Stomach (tissue), 8 donors: ENCODE measurements at regions not wholly inside any gene's neighbourhood (a gene's known extent, or its start where the extent isn't known, plus 50 kb on each side); places are given as distances from the start of the nearest gene placed in this dataset.

Source experiments
- DNase-seq, 2 donors: peaks; one replicate each; pipeline versions ENCODE4 v3.0.0 to v3.0.0-alpha.2; 2013 to 2019
- H3K27ac ChIP-seq, 5 donors: fragments of 200-600 bp in 4 of 5; sonication (generic) in 4 of 5; one replicate each; pipeline ENCODE4 v1.5.1; 2013 to 2019; ENCODE audit warnings: mild to moderate bottlenecking in 1 of 5, moderate library complexity in 1 of 5
- H3K27me3 ChIP-seq, 3 donors: fragments of 200-600 bp; sonication (generic); one replicate each; pipeline ENCODE4 v1.5.1; 2017 to 2019; ENCODE audit warnings: mixed run types in 1 of 3
- H3K36me3 ChIP-seq, 4 donors: fragments of 200-600 bp; sonication (generic); 1 replicate in 3 of 4; 2 replicates in 1 of 4; pipeline ENCODE4 v1.5.1; 2016 to 2019
- H3K4me1 ChIP-seq, 4 donors: fragments of 200-600 bp; sonication (generic); one replicate each; pipeline ENCODE4 v1.5.1; 2016 to 2019
- H3K4me3 ChIP-seq, 4 donors: fragments of 200-600 bp; sonication (generic) in 3 of 4; one replicate each; pipeline ENCODE4 v1.5.1; 2016 to 2019; ENCODE audit warnings: mild to moderate bottlenecking in 1 of 4
- H3K9me3 ChIP-seq, 4 donors: fragments of 200-600 bp; sonication (generic); one replicate each; pipeline ENCODE4 v1.5.1; 2016 to 2019
- CTCF ChIP-seq, 7 experiments: fragments of 450-650 bp in 4 of 7; fragments of 200-600 bp in 3 of 7; sonication (generic) in 3 of 7; IDR thresholded peaks; one replicate each; pipeline ENCODE4 v1.5.1; 2016 to 2019; ENCODE audit warnings: antibody characterized with exemption in 7 of 7, control low read depth in 2 of 7, mild to moderate bottlenecking in 1 of 7
- EP300 ChIP-seq: sonication (generic); formaldehyde crosslinking; IDR thresholded peaks from one replicate; pipeline ENCODE4 v1.6.1; 2017; ENCODE audit warnings: antibody characterized with exemption
- POLR2A ChIP-seq, 4 donors: fragments of 450-650 bp; IDR thresholded peaks; one replicate each; pipeline ENCODE4 v1.6.1; 2016; ENCODE audit warnings: antibody characterized with exemption in 4 of 4, control low read depth in 2 of 4, mild to moderate bottlenecking in 1 of 4, moderate library complexity in 1 of 4
- POLR2AphosphoS5 ChIP-seq, 3 donors: sonication (generic); formaldehyde crosslinking; IDR thresholded peaks; one replicate each; pipeline ENCODE4 v1.6.1; 2016; ENCODE audit warnings: antibody characterized with exemption in 3 of 3
- WGBS, 5 donors: extraction: QIAGEN DNeasy Blood & Tissue Kit in 3 of 5; methylation state at CpG; one replicate each; pipeline versions ENCODE4 v1.1.5 to v1.1.7; 2013 to 2018; 5-methylcytosine and 5-hydroxymethylcytosine counted together
- intact Hi-C: fragments of 100-400 bp; cut with DNase I; formaldehyde crosslinking; loops from one replicate; pipeline ENCODE4 v1.15.1; 2023; ENCODE audit warnings: low total_unique reads
- donor health status: healthy with polysubstance abuse.
- donor health status: Bipolar disorder and iron deficiency.
- donor health status: healthy.

DNA sequence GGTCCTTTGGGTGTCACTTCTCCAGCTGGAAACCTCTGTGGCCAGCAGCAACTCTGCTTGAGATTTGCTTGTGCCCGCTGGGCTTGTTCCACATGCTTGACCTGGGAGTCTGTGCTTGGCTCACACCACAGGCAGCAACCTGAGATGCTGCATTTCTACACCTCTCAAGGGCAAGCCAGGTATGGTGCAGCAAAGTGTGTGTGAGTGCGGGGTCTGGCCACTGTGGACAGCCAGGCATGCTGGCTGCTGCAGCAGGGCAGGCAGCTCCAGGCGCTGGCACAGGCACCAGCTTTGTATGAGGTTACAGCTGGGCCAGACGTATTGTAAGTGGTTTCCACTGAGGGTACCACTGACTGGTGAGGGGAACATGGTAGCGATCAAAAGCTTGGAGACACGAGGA, 242.0 kb downstream of the PTGER3 start:
- H3K36me3 ChIP-seq: no peaks in the 10 kb centered on the region
- H3K27me3 ChIP-seq: no peaks in the 10 kb centered on the region
- intact Hi-C loops: no loop called here
- H3K4me3 ChIP-seq: no peak overlapping the region
- H3K9me3 ChIP-seq: peaks cover 0 to 9% (median 4%) of the 10 kb centered on the region in 4 donors
- 85 to 95% (median 89%) methylated on average over 6 of the region's 6 CpGs for WGBS, 5 donors
- no peak overlapping the region for H3K27ac ChIP-seq
- no peak for DNase-seq
- H3K4me1 ChIP-seq: no peaks in the 10 kb centered on the region
- TF ChIP-seq POLR2A (IDR thresholded peaks at IDR 0.05) (no peak), EP300 (no peak), CTCF (IDR thresholded peaks at IDR 0.05) (no peak), POLR2AphosphoS5 (IDR thresholded peaks at IDR 0.05) (no peak)

- WGBS, 5 donors: 43 to 69% (median 57%) methylated on average over 3 of the region's 3 CpGs
- no peak for DNase-seq
- H3K4me3 ChIP-seq: no peak overlapping the region
- intact Hi-C loops: no loop called here
- H3K36me3 ChIP-seq: no peaks in the 10 kb centered on the region
- H3K27ac ChIP-seq: no peak overlapping the region
- H3K27me3 ChIP-seq: no peaks in the 10 kb centered on the region
- H3K9me3 ChIP-seq: peaks cover 0 to 9% (median 4%) of the 10 kb centered on the region in 4 donors
- H3K4me1 ChIP-seq: no peaks in the 10 kb centered on the region
- TF ChIP-seq EP300 (no peak), POLR2AphosphoS5 (IDR thresholded peaks at IDR 0.05) (no peak), CTCF (IDR thresholded peaks at IDR 0.05) (no peak), POLR2A (IDR thresholded peaks at IDR 0.05) (no peak)
These were observed 240.4 kb downstream of the PTGER3 start for GRCh38 chr1:70807088-70807664.

GRCh38 chr1:70809069-70809468, 238.5 kb downstream of the PTGER3 start:
- intact Hi-C loops: no loop called here
- Histone ChIP-seq H3K36me3 (no peaks in the 10 kb centered on the region), H3K4me3 (no peak overlapping the region), H3K27me3 (no peaks in the 10 kb centered on the region), H3K27ac (no peak overlapping the region), H3K4me1 (no peaks in the 10 kb centered on the region), H3K9me3 (peaks cover 0 to 2% (median under 1%) of the 10 kb centered on the region in 4 donors)
- TF ChIP-seq EP300 (no peak), POLR2AphosphoS5 (IDR thresholded peaks at IDR 0.05) (no peak), POLR2A (IDR thresholded peaks at IDR 0.05) (no peak), CTCF (IDR thresholded peaks at IDR 0.05) (no peak)
- 64 to 86% (median 81%) methylated on average over 2 of the region's 2 CpGs for WGBS, 5 donors
- peak in 1 of 2 donors; percentile 26 for DNase-seq

GRCh38 chr1:70811815-70812214, 235.8 kb downstream of the PTGER3 start:
- no peaks in the 10 kb centered on the region for H3K9me3 ChIP-seq
- WGBS, 5 donors: 77 to 81% (median 81%) methylated on average over 2 of the region's 2 CpGs
- no peak overlapping the region for H3K4me3 ChIP-seq
- no peak for DNase-seq
- no peak overlapping the region for H3K27ac ChIP-seq
- H3K27me3 ChIP-seq: no peaks in the 10 kb centered on the region
- intact Hi-C loops: no loop called here
- no peaks in the 10 kb centered on the region for H3K36me3 ChIP-seq
- H3K4me1 ChIP-seq: no peaks in the 10 kb centered on the region
- TF ChIP-seq POLR2A (IDR thresholded peaks at IDR 0.05): no peak

DNA sequence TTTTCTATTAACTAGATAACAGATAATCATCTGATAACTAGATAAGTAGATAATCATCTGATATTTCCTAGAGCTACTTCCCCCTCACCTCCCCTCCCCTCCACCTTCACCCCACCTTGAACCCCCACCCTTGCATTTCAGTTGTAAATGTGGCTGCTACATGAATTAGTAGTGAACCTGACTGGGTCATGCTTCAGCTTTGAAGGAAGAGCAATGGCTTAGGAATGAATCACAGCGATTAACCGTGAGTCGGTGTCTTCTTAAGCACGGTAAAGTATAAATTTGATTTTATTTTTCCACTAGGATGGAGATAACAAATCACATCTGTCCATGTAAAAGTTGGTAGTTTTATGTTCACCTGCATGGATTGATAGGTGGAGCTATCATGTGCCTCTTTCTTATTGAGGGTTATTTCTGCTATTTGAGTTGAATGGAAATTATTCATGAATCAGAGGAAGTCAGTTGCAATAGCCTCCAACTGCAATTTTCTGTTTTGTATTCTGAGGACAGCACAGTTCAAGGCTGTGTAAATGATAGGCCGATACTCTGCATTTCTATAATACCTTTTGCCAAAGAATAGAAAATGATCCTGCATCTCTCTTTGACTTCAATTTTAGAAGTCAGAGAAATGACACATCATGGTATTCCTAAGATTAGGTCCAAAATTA, 235.0 kb downstream of the PTGER3 start:
- 91 to 96% (median 93%) methylated on average over 5 of the region's 5 CpGs for WGBS, 5 donors
- intact Hi-C loops: no loop called here
- H3K4me3 ChIP-seq: no peak overlapping the region

More for the DNA sequence above, 235.0 kb downstream of the PTGER3 start:
- Histone ChIP-seq H3K9me3 (no peaks in the 10 kb centered on the region), H3K27me3 (no peaks in the 10 kb centered on the region), H3K4me1 (no peaks in the 10 kb centered on the region), H3K36me3 (no peaks in the 10 kb centered on the region), H3K27ac (no peak overlapping the region)
- DNase-seq: no peak
- TF ChIP-seq POLR2AphosphoS5 (IDR thresholded peaks at IDR 0.05): no peak
